HEK293 (cell line): ENCODE measurements at regions not wholly inside any gene's neighbourhood (a gene's known extent, or its start where the extent isn't known, plus 50 kb on each side); places are given as distances from the start of the nearest gene placed in this dataset.

Experiments used
- CTCF ChIA-PET: fragments of 350-600 bp; formaldehyde crosslinking; extraction: SDS; loops from one replicate; lab custom pipeline; 2021; ENCODE audit warnings: antibody characterized with exemption; lab: Yijun Ruan, JAX
- POLR2A ChIA-PET: fragments of 300-600 bp; formaldehyde crosslinking; extraction: SDS; loops from one replicate; lab custom pipeline; 2020; ENCODE audit warnings: antibody characterized with exemption, inconsistent platforms; lab: Yijun Ruan, JAX
- H3K27ac ChIP-seq: fragments of 200-500 bp; sonication (Bioruptor generic); 2 replicates; pipeline ENCODE4 v1.5.1; 2014; ENCODE audit warnings: low read depth, low read length, control low read depth, inconsistent platforms; ENCODE audit errors: extremely low read depth
- H3K36me3 ChIP-seq, 2 experiments: fragments of 200-500 bp in 1 of 2; sonication (Bioruptor generic) in 1 of 2; 1 replicate in 1 of 2; 2 replicates in 1 of 2; pipeline ENCODE4 v1.5.1; 2014 to 2017; ENCODE audit warnings: inconsistent platforms in 2 of 2, low read length in 2 of 2; ENCODE audit not compliant: control insufficient read depth in 2 of 2, insufficient read depth in 1 of 2
- H3K4me1 ChIP-seq: fragments of 200-500 bp; sonication (Bioruptor generic); 2 replicates; pipeline ENCODE4 v1.5.1; 2014; ENCODE audit warnings: mild to moderate bottlenecking, low read length, inconsistent platforms; ENCODE audit not compliant: control insufficient read depth, insufficient read depth
- H3K4me3 ChIP-seq: 2 replicates; pipeline ENCODE4 v1.5.1; 2011; ENCODE audit warnings: low read depth, mild to moderate bottlenecking, control low read depth, low read length, moderate library complexity
- H3K9me3 ChIP-seq: fragments of 200-500 bp; sonication (Bioruptor generic); 2 replicates; pipeline ENCODE4 v1.5.1; 2014; ENCODE audit warnings: low read depth, low read length, inconsistent platforms; ENCODE audit not compliant: control insufficient read depth, insufficient read depth
- INSM2 ChIP-seq: fragments of 450-650 bp; formaldehyde crosslinking; IDR thresholded peaks from 2 replicates; pipeline ENCODE4 v1.5.1; 2016; ENCODE audit warnings: missing biosample characterization, missing genetic modification characterization
- PATZ1 ChIP-seq: fragments of 450-650 bp; formaldehyde crosslinking; IDR thresholded peaks from 2 replicates; pipeline ENCODE4 v1.5.1; 2016; ENCODE audit warnings: missing biosample characterization, missing genetic modification characterization
- SALL2 ChIP-seq: fragments of 450-650 bp; formaldehyde crosslinking; IDR thresholded peaks from 2 replicates; pipeline ENCODE4 v1.5.0; 2017; ENCODE audit warnings: missing biosample characterization, mild to moderate bottlenecking, missing genetic modification characterization, borderline replicate concordance
- YY1 ChIP-seq: fragments of 450-650 bp; formaldehyde crosslinking; IDR thresholded peaks from 2 replicates; pipeline ENCODE4 v1.5.1; 2018; ENCODE audit warnings: missing biosample characterization, missing genetic modification characterization
- ZNF214 ChIP-seq: fragments of 450-650 bp; formaldehyde crosslinking; IDR thresholded peaks from 2 replicates; pipeline ENCODE4 v1.5.1; 2017; ENCODE audit warnings: missing biosample characterization, mild to moderate bottlenecking, missing genetic modification characterization, borderline replicate concordance
- ZNF433 ChIP-seq: fragments of 450-650 bp; formaldehyde crosslinking; IDR thresholded peaks from 2 replicates; pipeline ENCODE4 v1.5.1; 2016; ENCODE audit warnings: missing biosample characterization, missing genetic modification characterization, low read depth
- ZNF596 ChIP-seq: fragments of 450-650 bp; IDR thresholded peaks from 2 replicates; pipeline ENCODE4 v1.5.0; 2018; ENCODE audit warnings: missing biosample characterization, mild to moderate bottlenecking, missing genetic modification characterization, moderate library complexity
- ZNF624 ChIP-seq: fragments of 450-650 bp; formaldehyde crosslinking; IDR thresholded peaks from 2 replicates; pipeline ENCODE4 v1.5.1; 2017; ENCODE audit warnings: missing biosample characterization, missing genetic modification characterization
- ZSCAN4 ChIP-seq: fragments of 450-650 bp; formaldehyde crosslinking; IDR thresholded peaks from 2 replicates; pipeline ENCODE4 v1.5.1; 2017; ENCODE audit warnings: missing biosample characterization, missing genetic modification characterization
- TF ChIP-seq, protein P1 (sequence below): fragments of 450-650 bp; formaldehyde crosslinking; IDR thresholded peaks from 2 replicates; pipeline ENCODE4 v1.5.1; 2016; ENCODE audit warnings: missing biosample characterization, missing genetic modification characterization, low read depth
- TF ChIP-seq, protein P2 (sequence below): fragments of 450-650 bp; formaldehyde crosslinking; IDR thresholded peaks from 2 replicates; pipeline ENCODE4 v1.5.1; 2016; ENCODE audit warnings: missing biosample characterization, missing genetic modification characterization, borderline replicate concordance

- TF ChIP-seq, protein P1, sequence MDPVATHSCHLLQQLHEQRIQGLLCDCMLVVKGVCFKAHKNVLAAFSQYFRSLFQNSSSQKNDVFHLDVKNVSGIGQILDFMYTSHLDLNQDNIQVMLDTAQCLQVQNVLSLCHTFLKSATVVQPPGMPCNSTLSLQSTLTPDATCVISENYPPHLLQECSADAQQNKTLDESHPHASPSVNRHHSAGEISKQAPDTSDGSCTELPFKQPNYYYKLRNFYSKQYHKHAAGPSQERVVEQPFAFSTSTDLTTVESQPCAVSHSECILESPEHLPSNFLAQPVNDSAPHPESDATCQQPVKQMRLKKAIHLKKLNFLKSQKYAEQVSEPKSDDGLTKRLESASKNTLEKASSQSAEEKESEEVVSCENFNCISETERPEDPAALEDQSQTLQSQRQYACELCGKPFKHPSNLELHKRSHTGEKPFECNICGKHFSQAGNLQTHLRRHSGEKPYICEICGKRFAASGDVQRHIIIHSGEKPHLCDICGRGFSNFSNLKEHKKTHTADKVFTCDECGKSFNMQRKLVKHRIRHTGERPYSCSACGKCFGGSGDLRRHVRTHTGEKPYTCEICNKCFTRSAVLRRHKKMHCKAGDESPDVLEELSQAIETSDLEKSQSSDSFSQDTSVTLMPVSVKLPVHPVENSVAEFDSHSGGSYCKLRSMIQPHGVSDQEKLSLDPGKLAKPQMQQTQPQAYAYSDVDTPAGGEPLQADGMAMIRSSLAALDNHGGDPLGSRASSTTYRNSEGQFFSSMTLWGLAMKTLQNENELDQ (tag by site-specific recombination) = no peak
- TF ChIP-seq ZNF433 = no peak
- no peak for TF ChIP-seq ZSCAN4 (tag by site-specific recombination)
- TF ChIP-seq SALL2 (tag by site-specific recombination) = no peak
- no peak for TF ChIP-seq INSM2 (tag by site-specific recombination)
- TF ChIP-seq YY1 (tag by site-specific recombination) = no peak
- TF ChIP-seq ZNF624 (tag by site-specific recombination) = no peak
- no peak for TF ChIP-seq PATZ1
Observed at GRCh38 chr4:182093935-182094334, 149.3 kb upstream of the TENM3 start (continued).

- Histone ChIP-seq H3K9me3 (no peaks in the 10 kb centered on the region), H3K27ac (no peak overlapping the region), H3K4me3 (no peak overlapping the region), H3K36me3 (no peaks in the 10 kb centered on the region)
- ChIA-PET CTCF (no interaction called here), POLR2A (no interaction called here)
- TF ChIP-seq ZNF214 (tag by site-specific recombination) (no peak), SALL2 (tag by site-specific recombination) (no peak), ZNF596 (tag by site-specific recombination) (no peak)
- TF ChIP-seq, protein P2, sequence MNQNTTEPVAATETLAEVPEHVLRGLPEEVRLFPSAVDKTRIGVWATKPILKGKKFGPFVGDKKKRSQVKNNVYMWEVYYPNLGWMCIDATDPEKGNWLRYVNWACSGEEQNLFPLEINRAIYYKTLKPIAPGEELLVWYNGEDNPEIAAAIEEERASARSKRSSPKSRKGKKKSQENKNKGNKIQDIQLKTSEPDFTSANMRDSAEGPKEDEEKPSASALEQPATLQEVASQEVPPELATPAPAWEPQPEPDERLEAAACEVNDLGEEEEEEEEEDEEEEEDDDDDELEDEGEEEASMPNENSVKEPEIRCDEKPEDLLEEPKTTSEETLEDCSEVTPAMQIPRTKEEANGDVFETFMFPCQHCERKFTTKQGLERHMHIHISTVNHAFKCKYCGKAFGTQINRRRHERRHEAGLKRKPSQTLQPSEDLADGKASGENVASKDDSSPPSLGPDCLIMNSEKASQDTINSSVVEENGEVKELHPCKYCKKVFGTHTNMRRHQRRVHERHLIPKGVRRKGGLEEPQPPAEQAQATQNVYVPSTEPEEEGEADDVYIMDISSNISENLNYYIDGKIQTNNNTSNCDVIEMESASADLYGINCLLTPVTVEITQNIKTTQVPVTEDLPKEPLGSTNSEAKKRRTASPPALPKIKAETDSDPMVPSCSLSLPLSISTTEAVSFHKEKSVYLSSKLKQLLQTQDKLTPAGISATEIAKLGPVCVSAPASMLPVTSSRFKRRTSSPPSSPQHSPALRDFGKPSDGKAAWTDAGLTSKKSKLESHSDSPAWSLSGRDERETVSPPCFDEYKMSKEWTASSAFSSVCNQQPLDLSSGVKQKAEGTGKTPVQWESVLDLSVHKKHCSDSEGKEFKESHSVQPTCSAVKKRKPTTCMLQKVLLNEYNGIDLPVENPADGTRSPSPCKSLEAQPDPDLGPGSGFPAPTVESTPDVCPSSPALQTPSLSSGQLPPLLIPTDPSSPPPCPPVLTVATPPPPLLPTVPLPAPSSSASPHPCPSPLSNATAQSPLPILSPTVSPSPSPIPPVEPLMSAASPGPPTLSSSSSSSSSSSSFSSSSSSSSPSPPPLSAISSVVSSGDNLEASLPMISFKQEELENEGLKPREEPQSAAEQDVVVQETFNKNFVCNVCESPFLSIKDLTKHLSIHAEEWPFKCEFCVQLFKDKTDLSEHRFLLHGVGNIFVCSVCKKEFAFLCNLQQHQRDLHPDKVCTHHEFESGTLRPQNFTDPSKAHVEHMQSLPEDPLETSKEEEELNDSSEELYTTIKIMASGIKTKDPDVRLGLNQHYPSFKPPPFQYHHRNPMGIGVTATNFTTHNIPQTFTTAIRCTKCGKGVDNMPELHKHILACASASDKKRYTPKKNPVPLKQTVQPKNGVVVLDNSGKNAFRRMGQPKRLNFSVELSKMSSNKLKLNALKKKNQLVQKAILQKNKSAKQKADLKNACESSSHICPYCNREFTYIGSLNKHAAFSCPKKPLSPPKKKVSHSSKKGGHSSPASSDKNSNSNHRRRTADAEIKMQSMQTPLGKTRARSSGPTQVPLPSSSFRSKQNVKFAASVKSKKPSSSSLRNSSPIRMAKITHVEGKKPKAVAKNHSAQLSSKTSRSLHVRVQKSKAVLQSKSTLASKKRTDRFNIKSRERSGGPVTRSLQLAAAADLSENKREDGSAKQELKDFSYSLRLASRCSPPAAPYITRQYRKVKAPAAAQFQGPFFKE (tag by site-specific recombination) = no peak
- TF ChIP-seq, all 188 proteins: peak for 0
- H3K4me1 ChIP-seq = no peaks in the 10 kb centered on the region
Observed at GRCh38 chr4:182101618-182102017, 141.6 kb upstream of the TENM3 start.
